ENCODE measurements at regions not wholly inside any gene's neighbourhood (a gene's known extent, or its start where the extent isn't known, plus 50 kb on each side); places are given as distances from the start of the nearest gene placed in this dataset.

- H3K27ac ChIP-seq (ENCODE audit: low read length) = no peak overlapping the region
- no peaks in the 10 kb centered on the region for H3K9me3 ChIP-seq (ENCODE audit: low read length)
- H3K79me2 ChIP-seq (replicated peaks; ENCODE audit: insufficient read depth, low read length) = no peaks in the 10 kb centered on the region
- H2AFZ ChIP-seq (ENCODE audit: low read depth, low read length) = no peak overlapping the region
- H3K9ac ChIP-seq (ENCODE audit: low read length) = no peak overlapping the region
- no peaks in the 10 kb centered on the region for H3K27me3 ChIP-seq (ENCODE audit: insufficient read depth, low read depth, low read length)
- H3K4me2 ChIP-seq (ENCODE audit: low read length) = no peak overlapping the region
- TF ChIP-seq TAF1 (IDR thresholded peaks at IDR 0.05; ENCODE audit: low read depth) (no peak), EP300 (conservative IDR thresholded peaks at IDR 0.05; ENCODE audit: poor library complexity, severe bottlenecking) (no peak), EZH2 (IDR thresholded peaks at IDR 0.05; ENCODE audit: borderline replicate concordance, insufficient read depth, low read length, poor library complexity, severe bottlenecking) (no peak), REST (IDR thresholded peaks at IDR 0.05; ENCODE audit: borderline replicate concordance) (no peak), MXI1 (conservative IDR thresholded peaks at IDR 0.05; ENCODE audit: poor library complexity, severe bottlenecking) (no peak), SMC3 (conservative IDR thresholded peaks at IDR 0.05; ENCODE audit: poor library complexity) (no peak), CTCF (IDR thresholded peaks at IDR 0.05; ENCODE audit: poor library complexity, severe bottlenecking) (no peak), RAD21 (conservative IDR thresholded peaks at IDR 0.05) (no peak)
- no peaks in the 10 kb centered on the region for H3K36me3 ChIP-seq (ENCODE audit: insufficient read depth, low read length)
- no peaks in the 10 kb centered on the region for H4K20me1 ChIP-seq (ENCODE audit: insufficient read depth)
- no peaks in the 10 kb centered on the region for H3K9me2 ChIP-seq (ENCODE audit: insufficient read depth, low read length)
- H3F3A ChIP-seq (ENCODE audit: insufficient read depth, low read length, poor library complexity, severe bottlenecking) = no peaks in the 10 kb centered on the region
- no peak overlapping the region for H3K4me3 ChIP-seq (ENCODE audit: low read length)
Measured at GRCh38 chr15:70154718-70155347, 57.1 kb upstream of the TLE3 start.

GRCh38 chr15:70153921-70154717 lies 56.4 kb upstream of the TLE3 start:
- H2AFZ ChIP-seq (ENCODE audit: low read depth, low read length) = no peak overlapping the region
- no peak overlapping the region for H3K4me2 ChIP-seq (ENCODE audit: low read length)

More at GRCh38 chr15:70153921-70154717, 56.4 kb upstream of the TLE3 start:
- no peak overlapping the region for H3K27ac ChIP-seq (ENCODE audit: low read length)
- H3K79me2 ChIP-seq (replicated peaks; ENCODE audit: insufficient read depth, low read length) = no peaks in the 10 kb centered on the region
- H4K20me1 ChIP-seq (ENCODE audit: insufficient read depth) = no peaks in the 10 kb centered on the region
- H3K36me3 ChIP-seq (ENCODE audit: insufficient read depth, low read length) = no peaks in the 10 kb centered on the region
- H3K4me3 ChIP-seq (ENCODE audit: low read length) = no peak overlapping the region
- H3F3A ChIP-seq (ENCODE audit: insufficient read depth, low read length, poor library complexity, severe bottlenecking) = no peaks in the 10 kb centered on the region
- no peaks in the 10 kb centered on the region for H3K9me2 ChIP-seq (ENCODE audit: insufficient read depth, low read length)
- TF ChIP-seq MXI1 (conservative IDR thresholded peaks at IDR 0.05; ENCODE audit: poor library complexity, severe bottlenecking) (no peak), CTCF (IDR thresholded peaks at IDR 0.05; ENCODE audit: poor library complexity, severe bottlenecking) (no peak), POLR2AphosphoS5 (IDR thresholded peaks at IDR 0.05) (no peak), TAF1 (IDR thresholded peaks at IDR 0.05; ENCODE audit: low read depth) (no peak), RAD21 (conservative IDR thresholded peaks at IDR 0.05) (no peak), EZH2 (IDR thresholded peaks at IDR 0.05; ENCODE audit: borderline replicate concordance, insufficient read depth, low read length, poor library complexity, severe bottlenecking) (no peak), SMC3 (conservative IDR thresholded peaks at IDR 0.05; ENCODE audit: poor library complexity) (no peak), EP300 (conservative IDR thresholded peaks at IDR 0.05; ENCODE audit: poor library complexity, severe bottlenecking) (no peak), REST (IDR thresholded peaks at IDR 0.05; ENCODE audit: borderline replicate concordance) (no peak)
- H3K9me3 ChIP-seq (ENCODE audit: low read length) = no peaks in the 10 kb centered on the region
- no peaks in the 10 kb centered on the region for H3K27me3 ChIP-seq (ENCODE audit: insufficient read depth, low read depth, low read length)
- no peak overlapping the region for H3K9ac ChIP-seq (ENCODE audit: low read length)

Measured in neural cell (in vitro differentiated cells).